Globus pallidus (tissue), 1 donor: ENCODE measurements at regions not wholly inside any gene's neighbourhood (a gene's known extent, or its start where the extent isn't known, plus 50 kb on each side); places are given as distances from the start of the nearest gene placed in this dataset.

Source experiments
- DNase-seq: peaks from one replicate; pipeline ENCODE4 v3.0.0-alpha.2; 2015; ENCODE audit warnings: low spot score

DNA sequence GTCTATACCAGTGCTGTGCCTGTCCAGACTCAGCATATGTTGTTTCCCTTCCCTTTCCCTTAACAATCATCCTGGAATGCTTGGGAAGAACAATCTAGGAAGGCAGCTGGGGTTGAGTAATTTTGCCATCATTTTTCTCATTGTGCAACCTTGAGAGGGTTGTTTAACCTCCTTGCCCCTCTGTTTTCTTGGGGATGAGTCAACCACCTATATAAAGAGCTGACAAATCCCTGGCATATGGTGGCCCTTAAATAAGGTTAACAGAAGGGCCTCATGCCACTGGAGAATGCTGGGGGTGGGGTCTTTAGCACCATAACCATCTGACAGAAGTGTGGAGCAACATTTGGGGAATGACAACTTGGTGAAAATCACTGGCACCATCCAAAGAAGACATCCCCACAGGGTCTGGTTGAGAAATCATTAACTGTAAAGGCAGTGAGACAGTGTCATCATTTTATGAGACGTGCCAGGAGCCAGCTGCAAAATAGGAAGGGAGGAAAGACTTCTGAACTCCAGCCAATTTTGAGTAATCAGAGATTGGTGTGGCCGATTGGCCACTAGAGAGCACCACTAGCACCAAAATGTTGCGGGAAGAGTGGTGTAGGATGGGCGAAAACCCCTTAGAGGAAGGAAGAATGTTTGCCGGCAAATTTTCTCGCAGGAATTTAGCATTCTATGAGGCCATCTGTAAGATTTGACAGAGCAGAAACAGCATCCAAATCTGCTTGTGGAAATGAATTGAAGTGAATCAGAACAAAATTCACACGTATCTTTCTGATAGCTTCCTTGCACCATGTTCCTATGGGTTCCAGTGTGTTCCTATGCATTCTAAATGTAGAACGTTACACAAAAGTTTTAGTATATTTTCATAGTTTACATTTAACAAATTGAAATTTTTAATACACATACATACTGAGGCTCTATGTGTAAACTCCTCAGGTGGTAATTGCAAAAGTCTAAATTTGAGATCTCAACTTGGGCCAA is 113.8 kb downstream of the MSX2 start:
- peak; percentile 78 for DNase-seq

DNA sequence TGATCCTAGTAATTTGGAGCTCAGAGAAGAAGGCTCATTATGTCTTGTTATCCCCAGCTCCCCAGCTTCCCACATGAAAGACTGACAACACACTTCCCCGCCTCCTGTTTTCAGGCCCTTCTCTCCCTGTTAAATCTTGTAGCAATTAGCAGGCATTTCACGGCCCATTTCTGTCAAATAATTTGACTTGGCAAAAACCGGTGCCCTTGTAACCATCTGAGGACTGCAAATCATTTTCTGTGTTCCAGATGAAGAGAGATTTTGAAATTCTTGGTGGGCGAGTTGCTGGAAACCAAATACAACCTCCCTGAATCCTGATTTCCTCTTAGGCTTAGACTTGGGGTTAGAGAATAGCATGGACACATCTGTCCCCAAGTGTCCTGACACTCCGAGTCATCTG is 109.7 kb downstream of the MSX2 start:
- no peak for DNase-seq

DNA sequence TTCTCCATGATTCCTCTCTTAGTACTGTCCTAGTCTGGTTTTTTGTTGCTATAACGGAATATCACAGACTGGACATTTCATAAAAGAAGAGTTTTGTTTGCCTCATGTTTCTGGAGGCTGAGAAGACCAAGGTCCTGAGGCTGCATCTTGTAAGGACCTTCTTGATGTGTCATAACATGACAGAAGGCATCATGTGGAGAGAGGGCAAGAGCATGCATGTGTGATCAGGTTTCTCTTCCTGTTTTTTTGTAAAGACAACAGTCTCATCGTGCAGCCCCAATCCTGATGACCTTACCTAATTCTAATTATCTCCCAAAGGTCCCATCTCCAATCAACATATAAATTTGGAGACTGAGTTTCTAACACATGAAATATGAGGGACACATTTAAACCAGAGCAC is 108.4 kb downstream of the MSX2 start:
- DNase-seq: no peak

GRCh38 chr5:174832025-174832424 is 107.6 kb downstream of the MSX2 start:
- DNase-seq: no peak

GRCh38 chr5:174831031-174831660 is 106.8 kb downstream of the MSX2 start:
- no peak for DNase-seq

DNA sequence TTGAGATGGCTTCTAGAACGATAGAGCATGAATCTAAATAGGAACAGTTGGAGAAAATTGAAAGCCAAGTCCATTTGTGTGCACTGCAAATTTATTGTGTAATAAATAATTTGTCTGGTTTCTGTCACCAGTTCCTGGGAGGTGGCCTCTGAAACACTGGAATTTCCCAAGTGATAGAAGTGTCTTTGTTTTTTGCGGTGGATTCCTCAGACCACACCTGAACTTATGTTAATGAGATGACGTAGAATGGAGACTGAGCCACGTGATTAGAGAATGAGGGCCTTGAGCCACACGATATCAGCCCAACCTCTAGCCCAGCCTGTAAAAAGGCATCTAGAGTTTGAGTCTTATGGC is 105.1 kb downstream of the MSX2 start:
- DNase-seq: no peak

DNA sequence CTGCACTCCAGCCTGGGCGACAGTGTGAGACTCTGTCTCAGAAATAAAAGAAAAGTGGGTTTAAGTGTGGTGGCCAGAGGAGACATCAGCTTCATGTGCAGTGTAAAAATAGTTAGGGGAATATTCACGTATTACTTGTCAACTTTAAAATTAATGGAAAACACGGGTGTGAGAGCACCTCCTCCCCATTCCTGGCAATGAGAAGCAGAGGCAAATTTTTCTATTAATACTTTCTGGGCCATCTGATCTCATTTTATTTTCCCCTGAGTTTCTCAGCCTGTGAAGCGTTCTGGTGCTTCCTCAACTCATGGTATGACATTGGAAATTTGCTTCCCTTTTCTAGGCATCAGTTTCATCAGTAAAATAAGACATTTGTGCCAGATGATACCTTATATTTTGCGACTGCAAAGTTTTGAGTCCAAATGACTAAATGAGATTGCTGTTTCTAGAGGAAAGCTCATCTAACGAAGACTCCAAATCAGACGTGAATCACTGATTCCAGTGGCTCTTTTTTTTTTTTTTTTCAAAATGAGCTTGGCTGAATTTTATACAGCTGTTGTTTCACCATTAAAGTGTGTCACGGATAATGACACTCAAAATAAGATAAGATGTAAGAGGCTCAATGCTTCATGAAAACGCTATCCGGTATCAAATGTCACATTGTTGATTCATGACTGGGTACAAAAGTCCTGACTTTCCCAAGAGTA is 104.6 kb downstream of the MSX2 start:
- DNase-seq: no peak

- no peak for DNase-seq
Observed at GRCh38 chr5:174827558-174827957, 103.2 kb downstream of the MSX2 start.

GRCh38 chr5:174825587-174825986 is 101.2 kb downstream of the MSX2 start:
- no peak for DNase-seq

DNA sequence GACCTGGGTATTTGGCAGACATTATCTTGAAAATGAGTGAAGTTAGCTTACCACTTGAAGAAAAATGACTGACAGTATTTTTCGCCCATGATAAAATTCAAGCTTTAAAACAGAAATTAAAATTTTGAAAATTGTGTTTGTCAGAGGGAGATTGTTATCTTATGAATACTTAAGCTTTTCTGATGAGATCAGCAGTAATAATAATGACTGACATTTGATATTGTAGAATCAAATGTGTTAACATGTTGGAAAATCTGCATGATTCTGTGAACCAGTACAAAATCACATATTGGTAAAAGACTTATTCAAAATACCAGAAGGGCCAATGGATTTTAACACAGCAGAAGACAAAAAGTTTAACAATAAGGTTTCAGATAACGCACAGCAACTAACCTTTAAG is 94.0 kb downstream of the MSX2 start:
- DNase-seq: no peak

DNA sequence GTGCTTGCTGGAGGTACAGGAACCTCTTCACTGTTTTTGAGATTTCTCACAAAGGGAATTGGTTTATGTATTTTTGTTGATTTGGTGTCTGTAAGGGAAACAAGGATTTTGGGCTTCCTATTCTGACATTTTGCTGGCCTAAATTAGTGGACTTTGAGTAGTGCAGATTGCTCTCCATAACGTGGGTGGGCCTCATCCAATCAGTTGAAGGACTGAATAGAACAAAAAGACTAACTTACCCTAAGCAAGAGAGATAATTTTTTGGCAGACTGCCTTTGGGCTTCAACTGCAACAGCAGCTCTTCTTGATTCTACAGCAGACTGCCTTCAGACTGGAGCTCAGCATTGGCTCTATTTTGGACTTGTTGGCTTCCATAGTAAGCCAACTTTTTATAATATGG is 93.2 kb downstream of the MSX2 start:
- no peak for DNase-seq

GRCh38 chr5:174816858-174817257 is 92.5 kb downstream of the MSX2 start:
- DNase-seq: no peak

- DNase-seq: no peak
Observed at GRCh38 chr5:174811438-174811837, 87.1 kb downstream of the MSX2 start.

- DNase-seq: no peak
Observed at GRCh38 chr5:174810796-174811195, 86.4 kb downstream of the MSX2 start.

GRCh38 chr5:174807471-174807870 is 83.1 kb downstream of the MSX2 start:
- no peak for DNase-seq

DNA sequence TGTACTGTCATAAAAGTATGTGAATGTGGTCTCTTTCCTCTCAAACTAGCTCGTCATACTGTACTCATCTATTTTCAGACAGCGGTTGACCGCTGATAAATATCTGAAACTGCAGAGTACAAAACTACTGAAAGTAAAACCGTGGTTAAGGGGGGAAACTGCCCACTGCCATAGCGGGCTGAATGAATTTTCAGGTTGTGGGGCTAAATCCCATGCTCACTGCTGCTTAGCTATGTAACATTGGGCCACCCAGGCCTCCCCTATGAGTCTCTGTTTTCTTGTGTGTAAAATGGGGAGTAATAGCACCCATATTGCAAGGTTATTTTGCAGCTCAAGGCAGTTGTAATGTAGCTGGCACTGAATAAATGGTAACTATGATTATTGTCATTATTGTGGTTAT is 82.3 kb downstream of the MSX2 start:
- no peak for DNase-seq

DNA sequence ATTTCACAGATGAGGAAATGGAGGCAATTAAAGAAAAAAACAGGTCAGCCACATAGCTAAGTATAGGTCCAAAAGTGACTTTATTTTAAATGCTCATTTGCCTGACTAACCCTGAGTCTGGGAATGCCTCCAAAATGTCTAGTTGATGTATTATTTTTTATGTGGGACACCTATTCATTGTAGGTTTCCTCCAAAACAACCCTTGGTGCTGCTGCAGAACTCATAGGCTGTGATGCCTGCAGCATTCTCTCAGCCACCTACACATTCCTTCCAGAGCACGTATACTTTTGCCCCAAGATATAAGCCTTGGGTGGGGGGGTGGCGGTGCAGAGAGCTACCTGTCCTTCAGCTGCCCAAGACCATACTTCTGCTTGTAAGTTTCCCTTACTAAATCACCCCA is 77.4 kb downstream of the MSX2 start:
- DNase-seq: no peak

- DNase-seq: no peak
Observed at GRCh38 chr5:174800435-174800834, 76.1 kb downstream of the MSX2 start.

GRCh38 chr5:174799121-174799520 is 74.7 kb downstream of the MSX2 start:
- DNase-seq: no peak

- no peak for DNase-seq
Observed at GRCh38 chr5:174798551-174798951, 74.2 kb downstream of the MSX2 start.

DNA sequence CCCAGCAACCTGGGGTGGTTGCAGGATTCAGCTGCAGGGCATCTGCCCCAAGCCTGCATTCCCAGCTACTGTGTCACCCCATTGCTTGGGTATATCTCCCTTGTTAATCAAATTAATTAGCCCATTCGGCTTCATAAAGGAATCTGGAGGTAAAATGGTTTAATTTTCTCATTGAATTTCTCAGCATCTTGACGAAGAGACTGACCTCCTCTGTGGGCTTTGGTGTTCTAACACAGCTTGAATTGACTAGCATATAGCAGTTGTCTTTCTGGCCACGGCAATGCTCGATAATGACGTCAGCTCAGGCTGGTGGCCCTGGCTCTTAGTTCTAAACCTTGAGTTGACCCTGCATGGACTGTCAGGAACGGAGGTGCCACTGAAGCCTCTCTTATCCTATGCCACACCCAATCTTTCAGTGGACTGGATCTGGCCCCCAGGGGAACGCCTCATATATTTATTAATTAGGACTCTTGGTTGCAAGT is 72.4 kb downstream of the MSX2 start:
- no peak for DNase-seq

DNA sequence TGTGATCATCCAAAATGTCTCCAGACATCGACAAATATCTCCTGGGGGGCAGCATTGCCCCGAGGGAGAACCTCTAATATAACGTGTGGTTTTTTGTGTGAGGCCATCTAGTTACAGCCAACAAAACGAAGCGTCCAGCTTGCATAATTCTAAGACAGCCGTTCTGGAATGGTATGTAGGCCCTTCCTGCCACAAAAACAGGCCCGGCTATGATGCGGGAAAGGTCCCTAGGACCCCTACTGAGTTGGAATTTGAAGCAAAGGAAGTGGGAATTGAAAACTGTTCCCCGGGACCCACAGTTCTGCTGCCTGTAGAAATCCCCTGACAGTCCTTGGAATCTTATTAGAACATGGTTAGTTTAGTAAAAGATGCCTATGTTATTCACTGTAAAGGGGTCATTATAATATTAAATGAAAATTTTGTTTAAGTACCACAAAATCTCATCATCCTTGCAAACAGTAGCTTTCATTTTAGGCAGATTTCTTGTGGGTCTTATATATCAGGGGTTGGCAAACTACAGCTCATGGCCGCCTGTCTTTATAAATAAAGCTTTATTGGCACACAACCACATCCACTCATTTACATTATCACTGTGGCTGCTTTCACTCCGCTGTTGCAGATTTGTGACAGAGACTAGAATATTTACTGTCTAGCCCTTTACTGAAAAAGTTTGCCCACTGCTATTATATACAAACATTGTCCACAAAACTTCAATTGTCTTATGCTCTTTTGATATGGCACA is 70.7 kb downstream of the MSX2 start:
- no peak for DNase-seq
